Thoracic aorta (tissue), 2 donors: ENCODE measurements at regions not wholly inside any gene's neighbourhood (a gene's known extent, or its start where the extent isn't known, plus 50 kb on each side); places are given as distances from the start of the nearest gene placed in this dataset.

ENCODE experiments used
- ATAC-seq: fragments of 150-250 bp; one replicate; pipeline ENCODE4 v1.8.0; 2017; ENCODE audit warnings: low read depth; ENCODE audit not compliant: insufficient number of reproducible peaks, low FRiP score
- DNase-seq: peaks from one replicate; pipeline ENCODE4 v3.0.0-alpha.2; 2020; ENCODE audit warnings: low spot score
- H3K27ac ChIP-seq, 2 donors: fragments of 200-600 bp; sonication (generic); 1 replicate in 1 of 2; 2 replicates in 1 of 2; pipeline ENCODE4 v1.5.1; 2016; ENCODE audit warnings: mild to moderate bottlenecking in 2 of 2, moderate library complexity in 2 of 2
- H3K27me3 ChIP-seq: fragments of 200-600 bp; sonication (generic); replicated peaks from 2 replicates; pipeline ENCODE4 v1.6.0; 2016; ENCODE audit warnings: mild to moderate bottlenecking; ENCODE audit not compliant: insufficient read depth
- H3K36me3 ChIP-seq: fragments of 200-600 bp; sonication (generic); one replicate; pipeline ENCODE4 v1.5.1; 2016
- H3K4me1 ChIP-seq, 2 donors: fragments of 200-600 bp; sonication (generic); 1 replicate in 1 of 2; 2 replicates in 1 of 2; pipeline versions ENCODE4 v1.5.1 to v1.6.0; 2016; ENCODE audit warnings: low read depth in 2 of 2, mild to moderate bottlenecking in 1 of 2; ENCODE audit not compliant: control insufficient read depth in 1 of 2
- H3K4me3 ChIP-seq: fragments of 200-600 bp; sonication (generic); 2 replicates; pipeline ENCODE4 v1.5.1; 2016; ENCODE audit warnings: mild to moderate bottlenecking
- H3K9me3 ChIP-seq: fragments of 200-600 bp; sonication (generic); 2 replicates; pipeline ENCODE4 v1.5.1; 2016
- TF ChIP-seq, protein P1 (sequence below): fragments of 200-600 bp; sonication (generic); IDR thresholded peaks from one replicate; pipeline ENCODE4 v1.5.1; 2019; ENCODE audit warnings: antibody characterized with exemption

DNA sequence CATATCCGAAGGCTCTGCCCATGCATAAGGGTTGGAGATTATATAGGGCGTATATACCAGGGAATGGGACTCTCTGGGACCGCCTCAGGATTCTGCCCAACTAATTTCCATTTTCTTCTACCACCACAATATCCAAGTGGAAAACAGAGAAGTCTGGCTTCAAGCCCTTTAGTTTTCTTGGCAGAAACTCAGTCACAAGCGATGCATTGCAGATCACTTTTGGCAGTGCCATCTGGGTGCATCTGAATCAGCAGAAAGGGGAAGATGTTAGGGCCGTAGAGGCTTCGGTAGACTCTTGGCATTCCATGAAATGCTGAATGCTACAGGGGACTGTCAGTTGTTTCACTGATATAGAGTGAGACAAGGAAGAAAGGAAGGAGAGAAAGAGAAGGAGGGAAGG lies 94.1 kb upstream of the FAM9B start:
- Histone ChIP-seq H3K9me3 (no peaks in the 10 kb centered on the region), H3K4me3 (no peak overlapping the region), H3K36me3 (no peaks in the 10 kb centered on the region), H3K27me3 (no peaks in the 10 kb centered on the region), H3K27ac (no peak overlapping the region), H3K4me1 (no peaks in the 10 kb centered on the region)
- ATAC-seq (no peak), DNase-seq (no peak)
- TF ChIP-seq, protein P1, sequence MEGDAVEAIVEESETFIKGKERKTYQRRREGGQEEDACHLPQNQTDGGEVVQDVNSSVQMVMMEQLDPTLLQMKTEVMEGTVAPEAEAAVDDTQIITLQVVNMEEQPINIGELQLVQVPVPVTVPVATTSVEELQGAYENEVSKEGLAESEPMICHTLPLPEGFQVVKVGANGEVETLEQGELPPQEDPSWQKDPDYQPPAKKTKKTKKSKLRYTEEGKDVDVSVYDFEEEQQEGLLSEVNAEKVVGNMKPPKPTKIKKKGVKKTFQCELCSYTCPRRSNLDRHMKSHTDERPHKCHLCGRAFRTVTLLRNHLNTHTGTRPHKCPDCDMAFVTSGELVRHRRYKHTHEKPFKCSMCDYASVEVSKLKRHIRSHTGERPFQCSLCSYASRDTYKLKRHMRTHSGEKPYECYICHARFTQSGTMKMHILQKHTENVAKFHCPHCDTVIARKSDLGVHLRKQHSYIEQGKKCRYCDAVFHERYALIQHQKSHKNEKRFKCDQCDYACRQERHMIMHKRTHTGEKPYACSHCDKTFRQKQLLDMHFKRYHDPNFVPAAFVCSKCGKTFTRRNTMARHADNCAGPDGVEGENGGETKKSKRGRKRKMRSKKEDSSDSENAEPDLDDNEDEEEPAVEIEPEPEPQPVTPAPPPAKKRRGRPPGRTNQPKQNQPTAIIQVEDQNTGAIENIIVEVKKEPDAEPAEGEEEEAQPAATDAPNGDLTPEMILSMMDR: no peak

DNA sequence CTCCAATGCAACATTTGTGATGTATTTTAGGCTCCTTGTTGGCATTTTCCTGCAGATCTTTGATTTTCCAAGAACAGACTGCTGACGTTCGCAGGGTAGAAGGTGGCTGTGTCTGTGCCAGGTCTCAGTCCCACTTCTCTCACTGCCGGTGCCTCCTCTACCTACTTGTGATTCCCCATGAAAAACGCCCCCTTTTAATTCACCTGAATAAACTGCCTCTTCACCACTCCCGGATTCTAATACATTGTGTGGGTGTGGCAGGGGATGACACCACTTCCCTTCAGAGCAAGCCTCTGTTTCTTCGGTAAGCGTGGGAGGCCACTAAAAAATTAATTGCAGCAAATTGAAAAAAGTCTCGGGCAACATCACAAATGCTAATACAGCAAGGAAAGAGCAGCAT lies 96.1 kb upstream of the FAM9B start:
- H3K9me3 ChIP-seq: no peaks in the 10 kb centered on the region
- H3K4me3 ChIP-seq: no peak overlapping the region
- TF ChIP-seq, protein P1: no peak
- H3K27me3 ChIP-seq: no peaks in the 10 kb centered on the region
- DNase-seq (no peak), ATAC-seq (no peak)
- no peak overlapping the region for H3K27ac ChIP-seq
- no peaks in the 10 kb centered on the region for H3K36me3 ChIP-seq
- H3K4me1 ChIP-seq: no peaks in the 10 kb centered on the region

DNA sequence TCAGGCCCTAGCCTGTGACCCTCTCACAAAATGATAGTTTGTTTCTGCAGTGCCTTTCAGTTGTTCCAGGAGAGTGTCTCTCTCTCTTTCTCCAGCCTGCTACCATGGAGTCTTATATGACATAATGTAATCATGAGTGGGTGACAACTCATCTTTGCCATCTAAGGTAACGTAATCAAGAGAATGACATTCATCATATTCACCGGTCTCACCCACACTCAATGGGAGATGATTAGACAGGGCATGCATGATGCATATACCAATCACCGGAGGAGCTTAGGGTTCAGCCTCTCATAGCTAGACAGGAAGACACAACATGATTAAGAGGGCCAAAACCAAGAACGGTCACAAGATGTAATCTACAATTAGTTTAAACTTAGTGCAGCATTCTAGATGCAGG lies 97.1 kb upstream of the FAM9B start:
- Histone ChIP-seq H3K9me3 (no peaks in the 10 kb centered on the region), H3K4me3 (no peak overlapping the region), H3K4me1 (peaks cover 0 to 6% of the 10 kb centered on the region in 2 donors), H3K27ac (no peak overlapping the region), H3K27me3 (no peaks in the 10 kb centered on the region), H3K36me3 (no peaks in the 10 kb centered on the region)
- ATAC-seq (no peak), DNase-seq (no peak)
- TF ChIP-seq, protein P1: no peak

DNA sequence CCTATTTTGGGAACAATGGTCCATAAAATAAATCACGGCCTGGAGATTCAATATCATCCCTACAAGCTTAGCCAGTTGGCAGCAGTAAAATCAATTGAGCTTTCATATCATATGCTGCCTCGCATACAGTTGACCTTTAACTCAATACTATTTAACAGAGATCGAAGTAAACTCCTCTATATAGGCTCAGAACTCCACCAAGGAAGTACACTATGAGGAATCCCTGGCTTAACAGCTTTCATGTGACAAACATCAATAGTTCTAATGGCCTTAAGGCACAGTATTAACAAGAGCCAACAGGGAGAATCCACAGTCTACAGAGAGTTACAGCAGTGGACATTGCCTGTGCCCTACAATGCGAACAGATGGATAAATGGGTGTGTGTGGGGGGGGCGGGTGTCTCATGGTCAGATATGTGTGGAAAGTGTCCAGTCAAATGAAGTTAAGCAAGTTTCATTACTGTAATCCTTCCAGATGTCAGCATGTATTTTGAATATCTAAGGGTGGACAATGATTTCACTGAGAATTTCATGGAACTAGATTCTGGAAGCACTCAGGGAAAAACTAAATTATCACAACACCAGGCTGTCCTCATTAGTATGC lies 98.2 kb upstream of the FAM9B start:
- H3K9me3 ChIP-seq: no peaks in the 10 kb centered on the region
- no peaks in the 10 kb centered on the region for H3K36me3 ChIP-seq
- TF ChIP-seq, protein P1: no peak
- ATAC-seq (no peak), DNase-seq (no peak)
- H3K27ac ChIP-seq: no peak overlapping the region
- H3K4me1 ChIP-seq: peaks cover 0 to 6% of the 10 kb centered on the region in 2 donors
- no peak overlapping the region for H3K4me3 ChIP-seq
- no peaks in the 10 kb centered on the region for H3K27me3 ChIP-seq

DNA sequence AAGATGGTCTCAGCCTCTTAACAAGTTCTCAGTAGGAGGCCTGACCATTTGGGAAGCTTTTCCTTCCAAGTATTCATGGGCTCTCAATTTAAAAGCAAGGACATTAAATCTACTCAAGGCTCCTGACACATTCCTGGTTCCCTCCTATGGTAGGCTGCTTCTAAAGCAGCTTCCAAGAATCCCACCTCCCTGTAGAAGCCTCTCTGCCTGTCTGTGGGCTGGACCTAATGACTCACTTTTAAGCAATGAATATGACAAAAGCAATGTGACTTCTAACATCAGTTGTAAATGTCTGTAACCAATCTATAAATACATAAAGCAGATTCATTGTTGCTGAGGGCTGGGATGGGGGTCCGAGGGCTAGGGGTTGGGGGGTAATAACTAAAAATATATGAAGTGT lies 99.5 kb upstream of the FAM9B start:
- no peak for DNase-seq
- no peak overlapping the region for H3K4me3 ChIP-seq
- TF ChIP-seq, protein P1: no peak
- H3K27ac ChIP-seq: no peak overlapping the region
- H3K9me3 ChIP-seq: no peaks in the 10 kb centered on the region
- no peak for ATAC-seq
- H3K27me3 ChIP-seq: no peaks in the 10 kb centered on the region
- no peaks in the 10 kb centered on the region for H3K36me3 ChIP-seq
- peaks cover 0 to 6% of the 10 kb centered on the region in 2 donors for H3K4me1 ChIP-seq
